ENCODE measurements at regions not wholly inside any gene's neighbourhood (a gene's known extent, or its start where the extent isn't known, plus 50 kb on each side); places are given as distances from the start of the nearest gene placed in this dataset.

DNA sequence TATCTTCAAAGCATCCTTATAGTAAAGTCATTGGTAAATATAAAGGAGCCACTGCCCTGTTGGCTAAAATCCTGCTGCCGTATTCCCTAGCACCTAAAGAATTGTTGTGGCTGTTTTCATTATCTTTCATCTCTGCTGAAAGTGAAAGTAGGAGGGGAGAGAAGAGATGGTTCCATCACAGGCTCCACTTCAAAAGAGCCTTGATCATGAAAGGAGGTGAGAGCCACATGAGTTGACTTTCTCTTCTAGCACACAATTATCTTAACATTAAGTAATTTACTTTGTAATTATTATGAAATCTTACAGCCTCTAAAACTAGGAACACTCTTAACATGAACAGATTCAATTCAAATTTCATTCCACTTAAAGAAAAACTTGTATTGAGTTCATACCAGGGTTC is 1050.9 kb upstream of the LRRTM1 start:
- Histone ChIP-seq H3K36me3 (no peaks in the 10 kb centered on the region), H3K4me3 (ENCODE audit: low read depth, low read length) (no peak overlapping the region), H3K4me1 (no peaks in the 10 kb centered on the region), H3K9me3 (no peaks in the 10 kb centered on the region), H3K27me3 (no peaks in the 10 kb centered on the region)
- DNase-seq: no peak
- TF ChIP-seq CTCF (IDR thresholded peaks at IDR 0.05; ENCODE audit: low read depth, low read length): no peak

DNA sequence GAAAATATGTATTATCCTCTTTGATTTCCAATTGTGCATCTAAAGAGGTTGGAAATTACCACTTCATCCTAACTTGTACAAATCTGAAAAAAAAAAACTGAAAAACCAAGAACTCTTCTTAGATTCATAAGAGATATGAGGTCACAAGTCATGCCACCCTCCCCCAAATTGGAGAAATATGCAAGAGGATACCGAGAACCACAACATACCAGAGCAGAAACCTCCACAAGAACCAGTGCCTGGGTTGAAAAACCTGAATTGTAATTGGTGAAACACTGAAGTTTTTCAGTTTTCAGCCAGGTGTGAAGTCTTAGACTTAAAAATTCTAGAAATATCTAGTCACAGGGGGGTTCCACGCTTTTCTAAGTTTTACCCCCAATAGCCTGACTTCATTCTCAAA is 1029.5 kb upstream of the LRRTM1 start:
- Histone ChIP-seq H3K27me3 (no peaks in the 10 kb centered on the region), H3K4me1 (no peaks in the 10 kb centered on the region), H3K36me3 (no peaks in the 10 kb centered on the region), H3K4me3 (ENCODE audit: low read depth, low read length) (no peak overlapping the region), H3K9me3 (no peaks in the 10 kb centered on the region)
- no peak for DNase-seq
- TF ChIP-seq CTCF (IDR thresholded peaks at IDR 0.05; ENCODE audit: low read depth, low read length): no peak

DNA sequence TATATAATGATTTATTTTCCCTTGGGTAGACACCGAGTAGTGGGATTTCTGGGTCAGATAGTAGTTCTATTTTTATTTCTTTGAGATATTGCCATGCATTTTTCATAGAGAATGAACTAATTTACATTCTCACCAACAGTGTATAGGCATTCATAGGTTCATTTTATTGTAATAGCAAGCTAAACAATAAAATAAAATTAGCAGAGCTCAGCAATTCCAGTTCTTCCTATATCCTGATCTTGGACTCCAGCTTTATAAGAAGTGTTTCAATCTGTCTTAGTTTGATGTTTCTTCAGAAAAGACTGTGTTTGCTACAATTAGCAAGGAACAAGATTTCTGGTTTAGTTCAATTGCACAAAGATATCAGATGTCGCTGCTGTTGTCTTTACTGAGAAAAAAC is 1024.4 kb upstream of the LRRTM1 start:
- Histone ChIP-seq H3K4me1 (no peaks in the 10 kb centered on the region), H3K36me3 (no peaks in the 10 kb centered on the region), H3K4me3 (ENCODE audit: low read depth, low read length) (no peak overlapping the region), H3K9me3 (no peaks in the 10 kb centered on the region), H3K27me3 (no peaks in the 10 kb centered on the region)
- no peak for DNase-seq
- TF ChIP-seq CTCF (IDR thresholded peaks at IDR 0.05; ENCODE audit: low read depth, low read length): no peak

DNA sequence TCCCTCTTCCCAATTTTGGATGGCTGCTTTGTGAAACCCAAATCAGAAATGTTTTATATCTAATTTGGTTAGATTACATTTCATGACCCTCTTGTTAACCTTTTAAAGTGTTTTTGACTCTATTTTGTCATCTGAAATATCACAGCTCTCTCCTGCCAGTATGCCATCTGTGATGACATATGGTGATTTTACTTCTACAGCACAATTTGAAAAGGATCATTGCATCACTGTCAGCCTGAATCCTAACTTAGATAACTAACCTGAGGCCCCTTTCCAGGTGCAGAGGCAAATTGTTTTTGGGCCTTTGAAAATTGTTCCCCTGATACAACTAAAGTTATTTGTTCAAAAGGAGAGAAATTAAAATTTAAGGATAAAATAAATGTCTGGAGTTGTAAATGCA is 1023.4 kb upstream of the LRRTM1 start:
- no peaks in the 10 kb centered on the region for H3K4me1 ChIP-seq
- no peaks in the 10 kb centered on the region for H3K9me3 ChIP-seq
- TF ChIP-seq CTCF (IDR thresholded peaks at IDR 0.05; ENCODE audit: low read depth, low read length): no peak
- no peaks in the 10 kb centered on the region for H3K27me3 ChIP-seq
- H3K4me3 ChIP-seq (ENCODE audit: low read depth, low read length): no peak overlapping the region
- H3K36me3 ChIP-seq: no peaks in the 10 kb centered on the region
- DNase-seq: no peak

GRCh38 chr2:81324046-81324445 is 1019.5 kb upstream of the LRRTM1 start:
- Histone ChIP-seq H3K4me1 (no peaks in the 10 kb centered on the region), H3K9me3 (no peaks in the 10 kb centered on the region), H3K27me3 (no peaks in the 10 kb centered on the region), H3K36me3 (no peaks in the 10 kb centered on the region), H3K4me3 (ENCODE audit: low read depth, low read length) (no peak overlapping the region)
- peak; percentile 24 for TF ChIP-seq CTCF (IDR thresholded peaks at IDR 0.05; ENCODE audit: low read depth, low read length)
- DNase-seq: peak; percentile 3

DNA sequence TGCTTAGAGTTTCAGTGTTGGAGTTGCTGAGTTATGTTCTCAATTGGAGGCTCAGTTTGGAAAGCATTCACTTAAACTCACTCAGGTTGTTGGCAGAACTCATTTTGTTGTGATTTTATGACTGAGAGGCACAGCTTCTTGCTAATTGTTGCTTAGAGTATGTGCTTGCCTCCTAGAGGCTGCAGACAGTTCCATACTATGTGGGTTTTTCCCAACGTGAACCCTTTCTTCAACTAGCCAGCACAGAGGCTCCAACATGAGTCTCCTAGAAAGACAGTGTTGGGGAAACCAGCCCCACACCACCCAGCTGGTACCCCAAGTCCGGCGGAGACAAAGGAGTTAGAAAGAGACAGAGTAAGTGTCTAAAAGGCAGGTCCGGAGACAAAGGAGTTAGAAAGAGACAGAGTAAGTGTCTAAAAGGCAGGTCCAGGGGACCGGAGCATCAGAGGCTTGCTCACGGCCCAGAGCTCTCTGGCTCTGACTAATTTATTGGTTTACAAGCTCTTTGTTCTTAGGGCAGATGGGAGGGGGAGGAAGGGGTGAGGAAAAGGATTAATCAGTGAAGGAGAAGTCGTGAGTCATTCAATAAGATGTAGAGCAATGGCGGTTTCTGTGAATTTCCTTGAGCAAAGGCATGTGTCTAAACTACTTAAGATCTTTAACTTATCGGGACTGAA is 999.7 kb upstream of the LRRTM1 start:
- no peaks in the 10 kb centered on the region for H3K9me3 ChIP-seq
- no peaks in the 10 kb centered on the region for H3K27me3 ChIP-seq
- H3K36me3 ChIP-seq: no peaks in the 10 kb centered on the region
- TF ChIP-seq CTCF (IDR thresholded peaks at IDR 0.05; ENCODE audit: low read depth, low read length): no peak
- H3K4me3 ChIP-seq (ENCODE audit: low read depth, low read length): no peak overlapping the region
- H3K4me1 ChIP-seq: no peaks in the 10 kb centered on the region
- no peak for DNase-seq
